Stimulated activated CD4-positive, alpha-beta T cell treated with anti-CD3 and anti-CD28 coated beads, Interleukin-4, amount 100 ng/mL, for 24 hours (primary cell): ENCODE measurements at regions not wholly inside any gene's neighbourhood (a gene's known extent, or its start where the extent isn't known, plus 50 kb on each side); places are given as distances from the start of the nearest gene placed in this dataset.

Source experiments
- DNase-seq: peaks from one replicate; pipeline ENCODE4 v3.0.0-alpha.2; 2020

DNA sequence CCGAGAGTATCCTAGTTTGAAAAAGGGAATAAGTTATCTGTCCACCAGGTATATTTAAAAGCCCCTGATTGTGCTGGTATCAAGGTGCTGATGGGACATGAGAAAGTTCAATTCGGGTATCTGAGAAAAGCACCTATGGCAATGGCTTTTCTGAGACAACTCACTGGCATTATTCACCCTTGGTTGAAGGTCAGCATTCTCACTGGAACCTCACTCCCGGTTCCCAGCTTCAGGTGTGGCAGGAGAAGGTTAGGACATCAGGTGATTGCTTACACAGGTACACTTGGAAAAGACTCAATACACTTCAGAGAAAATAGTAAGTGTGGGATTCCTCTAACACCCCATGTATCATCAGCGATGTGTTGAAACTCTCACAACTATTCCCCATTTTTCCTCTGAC lies 643.1 kb downstream of the INHBA start:
- no peak for DNase-seq

DNA sequence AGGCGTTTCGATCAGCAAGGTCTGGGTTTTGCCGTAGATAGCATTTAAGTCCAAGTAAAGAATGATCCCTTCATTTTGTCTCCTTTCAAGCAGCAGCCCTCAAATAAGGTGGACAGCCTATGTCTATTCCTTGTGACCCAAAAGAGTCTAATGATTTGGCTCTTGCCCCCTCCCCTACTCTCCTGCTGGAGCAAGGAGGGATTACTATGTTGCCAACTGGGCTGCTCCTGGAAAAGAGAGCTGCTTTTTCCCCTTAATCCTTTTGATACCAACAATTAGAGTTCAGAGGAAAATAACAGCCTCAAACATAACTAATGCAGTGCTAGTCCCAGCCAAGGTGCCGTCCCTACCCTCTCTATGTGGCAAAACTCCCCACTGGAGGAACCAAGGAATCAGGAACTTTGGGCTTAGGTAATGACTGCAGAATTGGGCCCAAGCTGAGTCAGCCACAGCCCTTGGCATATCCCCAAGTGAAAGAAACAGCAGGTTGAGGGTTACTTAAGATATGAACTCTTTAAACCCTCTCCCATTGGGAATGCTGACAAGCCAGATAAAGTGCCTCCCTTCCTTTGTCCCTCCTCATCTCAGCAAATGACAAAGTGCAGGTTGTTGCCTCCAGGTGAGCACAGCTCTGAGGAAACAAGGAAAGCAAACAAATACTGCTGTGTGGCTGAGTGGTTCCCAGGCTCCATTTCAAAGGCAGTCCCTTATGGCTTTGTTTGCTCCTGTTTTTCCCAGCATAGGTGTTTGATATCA lies 643.7 kb downstream of the INHBA start:
- DNase-seq = no peak

DNA sequence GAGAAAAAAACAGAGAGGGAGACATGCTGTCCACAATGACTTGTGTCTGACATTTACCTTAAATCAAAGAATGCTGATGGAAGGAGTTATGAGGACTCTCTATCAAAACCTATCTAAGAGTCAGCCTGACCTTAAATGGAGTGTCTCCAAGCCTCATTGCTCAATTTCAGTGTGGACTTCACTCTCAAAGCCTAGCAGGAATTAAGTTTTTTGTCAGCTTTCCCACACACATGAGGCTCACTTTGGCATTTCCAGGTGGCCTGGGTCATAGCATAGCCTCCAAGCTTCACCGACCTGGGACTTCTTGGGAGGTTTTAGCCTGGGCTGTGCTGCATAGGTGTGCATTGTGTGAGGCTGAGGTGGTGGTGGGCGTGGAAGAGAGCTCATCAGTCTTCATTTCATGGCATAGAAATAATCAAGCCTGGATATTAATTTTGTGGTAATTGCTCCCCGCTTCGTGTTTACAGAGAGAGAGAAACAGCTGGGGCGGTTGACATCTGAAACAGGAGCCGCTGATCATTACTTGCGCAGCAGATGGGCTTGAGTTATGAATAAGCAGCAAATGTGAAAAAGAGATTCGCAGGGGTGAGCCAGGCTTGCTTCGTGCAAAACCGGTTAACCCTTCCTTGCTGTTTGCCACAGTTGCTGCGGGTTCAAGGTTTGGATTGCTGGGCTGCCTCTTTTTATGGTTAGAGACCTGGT lies 647.8 kb downstream of the INHBA start:
- no peak for DNase-seq

DNA sequence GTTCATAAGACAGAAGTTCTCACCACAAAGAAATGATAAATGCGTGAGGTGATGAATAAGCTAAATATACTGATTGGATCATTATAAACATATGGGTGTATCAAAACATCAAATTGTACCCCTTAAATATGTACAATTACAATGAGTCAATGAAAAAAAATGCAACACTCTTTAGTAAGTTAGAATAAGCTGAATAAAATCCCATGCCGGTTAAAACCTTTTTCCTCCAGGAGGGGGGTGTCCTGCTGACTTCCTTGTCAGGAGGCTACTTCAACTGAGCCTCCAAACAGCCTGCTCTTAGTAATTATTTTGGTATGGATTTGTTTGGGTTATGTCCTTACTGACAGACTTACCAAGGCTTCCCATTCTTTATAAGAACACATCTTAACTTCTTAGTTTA lies 649.1 kb downstream of the INHBA start:
- DNase-seq = no peak

DNA sequence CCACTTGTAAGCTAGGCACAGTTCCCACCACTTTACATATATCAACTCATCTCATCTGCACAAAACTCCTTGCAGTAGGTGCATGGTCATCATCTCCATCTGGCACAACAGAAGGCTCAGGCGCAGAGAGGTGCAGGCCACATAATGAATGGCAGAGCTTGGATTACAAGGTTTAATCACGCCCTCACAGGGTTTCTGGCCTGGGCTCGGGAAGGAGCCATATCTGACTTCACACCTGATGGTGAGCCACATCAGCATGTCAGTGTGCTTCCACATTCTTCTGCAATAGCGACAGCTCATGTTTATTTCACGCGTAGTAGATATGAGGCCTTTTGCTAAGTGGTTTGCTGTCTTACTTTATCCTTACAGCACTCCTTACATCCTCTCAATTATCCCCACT lies 650.2 kb downstream of the INHBA start:
- no peak for DNase-seq

DNA sequence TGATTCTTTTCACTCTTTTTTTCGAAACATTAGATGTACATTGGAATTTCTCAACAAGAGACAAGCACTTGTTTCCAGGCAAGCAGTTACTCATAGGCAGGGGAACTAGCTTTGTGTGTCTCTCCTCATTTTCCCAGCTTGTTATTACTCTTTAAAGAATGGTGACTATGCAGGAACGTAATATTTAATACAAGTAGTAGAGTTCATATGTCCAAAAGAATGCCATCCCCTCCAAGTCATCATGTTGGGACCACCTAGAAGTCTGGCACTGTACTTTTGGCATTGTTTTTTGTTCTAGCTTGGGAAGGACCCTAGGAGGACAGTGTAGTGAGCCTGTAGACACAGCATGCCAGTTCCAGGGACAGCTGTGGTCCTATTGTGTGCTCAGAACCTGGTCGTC lies 650.7 kb downstream of the INHBA start:
- no peak for DNase-seq

DNA sequence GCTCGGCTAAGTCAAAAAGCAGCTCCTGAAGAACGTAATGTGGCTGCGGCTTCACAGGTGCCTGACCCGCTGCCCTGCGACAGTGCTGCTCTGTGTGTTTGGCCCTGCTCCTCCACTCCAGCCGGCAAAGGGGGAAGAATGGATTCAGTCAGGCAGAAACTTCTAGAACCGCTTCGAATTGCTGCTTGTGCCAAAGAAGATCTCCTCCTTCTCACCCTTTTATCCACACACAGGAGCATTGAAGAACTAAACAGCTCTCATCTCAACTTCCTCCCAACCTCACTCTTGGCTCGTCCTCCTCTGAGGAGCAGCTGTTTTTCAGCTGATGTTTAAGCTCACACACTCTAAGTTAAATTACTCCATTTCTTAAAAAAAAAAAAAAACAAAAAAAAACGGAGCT lies 651.4 kb downstream of the INHBA start:
- no peak for DNase-seq

DNA sequence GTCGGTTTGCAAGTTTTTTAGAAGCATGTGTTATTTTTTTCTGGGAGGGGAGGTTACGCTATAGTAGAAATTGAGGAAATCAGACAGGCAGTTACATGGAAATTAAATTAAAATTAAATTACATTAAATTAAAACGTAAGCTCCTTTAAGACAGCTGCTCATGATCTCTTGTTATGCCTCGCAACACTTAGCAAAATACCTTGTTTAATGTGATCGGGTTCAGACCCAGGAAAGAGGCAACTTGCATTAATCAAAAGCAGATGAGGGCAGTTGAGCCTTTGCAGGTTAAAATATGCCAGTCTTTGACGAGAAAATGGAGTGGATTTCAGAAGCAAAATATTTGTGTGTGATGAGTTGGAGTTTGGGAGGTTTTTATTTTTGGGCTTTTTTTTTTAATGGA lies 651.8 kb downstream of the INHBA start:
- no peak for DNase-seq

DNA sequence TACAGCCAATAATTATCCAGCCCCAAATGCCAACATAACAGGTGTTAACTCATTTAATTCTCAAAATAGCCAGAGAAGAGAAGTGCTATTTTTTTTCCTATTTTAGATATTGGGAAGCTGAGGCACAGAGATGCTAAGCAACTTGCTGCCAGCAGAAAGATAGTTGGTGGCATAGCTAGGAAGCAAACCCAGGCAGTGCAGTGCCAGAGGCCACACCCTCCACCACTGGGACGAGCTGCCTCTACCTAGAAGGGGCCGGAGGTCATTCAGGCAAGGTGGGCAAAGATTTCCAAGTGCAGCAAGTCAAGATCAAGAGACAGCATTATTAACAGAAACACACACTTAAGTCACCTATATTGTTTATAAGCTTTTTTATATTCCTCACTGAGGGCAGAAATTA lies 654.1 kb downstream of the INHBA start:
- no peak for DNase-seq

DNA sequence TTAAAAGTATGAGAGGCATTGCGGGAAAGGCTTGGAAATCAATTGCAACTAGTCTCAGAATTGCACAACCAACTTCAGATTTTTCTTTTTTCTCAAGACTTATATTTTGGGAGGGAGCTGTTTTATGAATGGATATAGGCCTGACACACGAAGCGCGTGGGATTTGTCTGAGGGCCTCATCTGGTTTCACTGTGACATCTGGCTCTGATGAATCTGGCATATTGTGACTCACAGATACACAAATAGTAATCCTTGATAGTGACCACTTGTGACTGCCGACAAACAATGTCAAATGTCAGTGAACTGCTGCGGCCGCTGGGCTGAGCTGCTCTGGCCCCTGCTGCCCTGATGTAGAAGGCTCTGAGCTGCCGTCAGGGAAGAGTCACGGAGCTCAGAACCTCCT lies 655.1 kb downstream of the INHBA start:
- DNase-seq = no peak

DNA sequence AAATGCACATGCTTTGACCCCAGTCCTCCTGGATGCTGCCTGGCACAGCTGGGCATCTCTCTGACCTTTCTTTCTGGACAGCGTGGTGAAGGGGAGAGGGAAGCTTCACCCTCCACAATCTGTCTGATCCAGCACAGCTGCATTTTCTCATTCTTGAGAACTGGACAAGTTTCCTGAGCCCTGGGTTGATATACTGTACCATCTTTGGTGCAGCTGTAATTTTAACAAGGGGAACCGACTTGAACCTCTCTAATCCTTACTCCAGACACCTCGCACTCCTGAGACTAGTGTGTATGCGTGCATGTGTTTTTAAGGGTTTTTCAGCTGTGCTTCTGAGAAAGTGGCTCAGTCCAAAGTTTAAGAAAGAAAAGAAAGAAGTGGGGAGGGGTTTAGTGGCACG lies 655.7 kb downstream of the INHBA start:
- DNase-seq = no peak

DNA sequence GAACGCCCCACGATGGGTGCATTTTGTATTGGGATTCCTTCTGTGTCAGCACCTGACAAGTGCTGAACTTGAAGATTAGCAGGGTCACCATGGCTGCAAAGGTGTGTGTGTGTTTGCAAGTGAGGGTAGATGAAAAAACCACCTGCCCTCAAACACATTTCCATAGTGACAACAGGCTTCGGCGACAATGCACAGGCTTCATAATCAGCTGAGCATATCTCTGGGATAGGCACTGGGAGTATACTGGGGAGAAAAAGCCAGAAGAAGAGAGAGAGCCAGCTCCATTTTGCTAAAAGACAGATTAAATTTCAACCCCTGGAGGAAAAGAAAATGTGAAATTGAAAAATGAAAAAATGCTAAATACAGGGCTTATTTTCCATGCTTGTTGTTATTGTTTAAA lies 656.1 kb downstream of the INHBA start:
- DNase-seq = no peak

DNA sequence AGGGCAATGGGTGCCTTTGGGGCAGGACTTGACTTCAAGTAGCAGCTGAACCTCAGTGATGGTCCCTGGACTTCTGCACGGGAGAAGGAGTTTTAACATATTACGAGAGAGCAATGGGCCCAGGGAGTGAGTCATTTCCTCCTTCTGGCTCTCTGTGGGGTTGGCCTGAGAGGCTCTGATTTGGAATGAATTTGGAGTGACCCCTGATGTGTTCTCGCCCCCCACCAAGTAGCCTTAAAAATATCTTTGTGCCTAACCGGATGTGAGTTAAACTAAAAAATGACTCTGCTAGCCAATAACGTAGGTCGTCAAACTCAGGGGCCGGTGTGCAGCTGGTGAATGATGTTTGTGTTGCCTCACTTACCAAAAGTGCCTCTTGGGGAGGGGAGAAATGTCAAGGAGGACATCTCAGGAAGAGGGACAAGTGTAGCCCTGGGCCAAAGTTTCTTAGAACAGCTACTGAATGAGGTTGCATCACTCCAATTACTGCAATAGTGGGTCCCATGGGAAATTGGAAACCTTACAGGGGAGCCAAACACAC lies 656.6 kb downstream of the INHBA start:
- no peak for DNase-seq

DNA sequence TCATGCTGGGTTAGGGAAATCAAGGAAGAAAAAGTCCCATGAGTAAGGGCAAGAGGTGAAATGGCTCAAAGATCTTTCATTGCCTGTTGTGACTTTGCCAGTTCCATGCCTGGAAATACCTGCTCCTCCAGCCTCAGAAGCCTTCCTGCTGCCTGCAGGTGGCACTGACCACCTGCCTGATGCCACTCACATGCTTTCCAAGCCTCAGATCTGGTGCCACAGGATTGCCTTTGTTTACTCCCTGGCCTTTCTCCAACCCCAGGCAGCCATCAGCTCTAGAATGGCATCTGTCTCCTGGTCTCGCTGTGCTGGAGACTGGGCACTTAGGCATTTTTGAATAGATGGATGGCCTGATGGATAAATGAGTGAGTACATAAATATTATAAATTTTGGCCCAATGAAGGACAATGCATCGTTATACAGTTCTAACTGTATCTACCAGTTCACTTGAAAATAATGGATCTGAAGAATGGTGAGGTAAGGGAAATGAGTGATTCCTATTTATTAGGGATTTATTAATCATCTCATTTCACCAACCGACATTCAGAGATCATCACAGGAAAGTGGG lies 657.2 kb downstream of the INHBA start:
- no peak for DNase-seq

DNA sequence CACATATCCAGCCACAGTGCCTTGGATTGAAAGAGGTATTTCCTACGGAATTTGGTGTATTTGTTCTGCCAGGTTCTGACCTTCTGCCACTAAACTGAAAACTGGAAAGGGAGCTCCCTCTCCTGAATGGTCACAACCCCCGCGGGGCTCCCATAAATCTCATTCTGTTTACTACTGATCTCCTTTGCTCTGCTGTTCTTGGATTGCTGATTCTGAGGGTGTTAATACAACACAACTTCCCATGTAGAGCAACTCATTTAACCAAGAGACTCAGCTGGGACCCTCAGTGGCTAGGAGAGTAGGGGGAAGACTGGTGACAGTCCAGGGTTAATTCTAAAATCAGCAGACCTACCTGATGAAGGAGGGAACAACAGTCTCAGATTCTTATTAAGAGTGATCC lies 662.9 kb downstream of the INHBA start:
- no peak for DNase-seq

DNA sequence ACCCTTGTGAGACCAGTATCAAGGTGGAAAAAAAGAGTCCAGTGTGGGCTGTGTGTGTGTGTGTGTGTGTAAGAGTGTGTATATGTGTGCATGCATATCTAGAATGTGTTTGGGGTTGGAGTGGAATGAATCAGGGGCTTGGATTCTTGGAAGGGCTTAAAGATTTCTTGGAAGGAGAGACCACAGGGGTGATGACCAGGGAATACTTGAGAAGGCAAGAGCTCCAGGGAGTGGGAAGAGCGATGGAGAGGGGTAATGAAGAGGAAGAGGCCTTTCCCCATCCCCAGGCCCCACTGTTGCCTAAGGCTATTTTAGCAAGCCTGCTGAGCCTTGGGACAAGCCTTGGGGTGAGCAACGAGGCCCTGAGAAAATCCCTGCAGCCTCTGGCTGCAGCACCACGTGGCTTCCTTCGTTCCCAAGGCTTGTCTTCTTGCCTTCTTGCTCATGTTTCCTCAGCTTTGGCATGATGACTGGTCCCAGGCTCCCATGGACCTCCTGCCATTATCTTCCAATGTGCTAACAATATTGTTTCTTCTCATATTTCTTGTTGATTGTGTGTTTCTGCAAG lies 663.4 kb downstream of the INHBA start:
- no peak for DNase-seq

DNA sequence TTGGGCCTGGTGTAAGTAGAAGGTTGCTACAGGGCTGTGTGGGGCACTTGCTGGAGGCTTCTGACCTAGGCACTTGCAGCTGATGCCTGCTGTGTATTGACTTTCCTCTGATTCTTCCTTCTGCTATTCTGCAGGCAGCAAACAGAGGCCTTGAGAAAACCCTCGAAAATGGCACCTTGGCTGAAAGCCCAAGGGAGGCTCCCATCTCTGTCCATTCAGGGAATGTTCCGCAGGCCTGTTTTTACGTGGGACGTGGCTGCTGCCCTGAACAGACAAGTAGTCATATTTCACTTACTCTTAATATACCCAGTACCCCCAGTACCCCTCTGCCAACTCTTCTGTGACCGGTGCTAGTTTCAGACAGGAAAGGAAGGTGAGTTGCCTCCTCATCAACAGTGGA lies 664.7 kb downstream of the INHBA start:
- DNase-seq = no peak

DNA sequence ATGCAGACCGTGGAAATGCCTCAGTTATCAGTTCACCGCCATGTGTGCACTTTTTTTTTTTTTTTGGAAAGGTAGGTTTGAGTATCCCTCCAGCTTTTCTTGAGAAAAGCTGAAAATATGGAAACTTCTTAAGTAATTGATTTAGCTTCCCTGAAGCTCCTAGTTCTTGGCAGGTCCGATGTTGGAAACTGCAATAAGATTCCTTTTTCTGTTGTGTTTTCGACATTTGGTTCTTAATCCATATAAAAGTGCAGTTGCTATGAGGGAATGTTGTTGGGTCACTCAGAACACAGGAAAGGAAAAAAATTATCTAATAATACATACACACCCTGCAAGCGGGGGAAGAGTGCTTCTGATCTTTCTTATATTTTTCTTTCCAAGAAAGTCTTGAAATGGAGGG lies 665.2 kb downstream of the INHBA start:
- DNase-seq = no peak

DNA sequence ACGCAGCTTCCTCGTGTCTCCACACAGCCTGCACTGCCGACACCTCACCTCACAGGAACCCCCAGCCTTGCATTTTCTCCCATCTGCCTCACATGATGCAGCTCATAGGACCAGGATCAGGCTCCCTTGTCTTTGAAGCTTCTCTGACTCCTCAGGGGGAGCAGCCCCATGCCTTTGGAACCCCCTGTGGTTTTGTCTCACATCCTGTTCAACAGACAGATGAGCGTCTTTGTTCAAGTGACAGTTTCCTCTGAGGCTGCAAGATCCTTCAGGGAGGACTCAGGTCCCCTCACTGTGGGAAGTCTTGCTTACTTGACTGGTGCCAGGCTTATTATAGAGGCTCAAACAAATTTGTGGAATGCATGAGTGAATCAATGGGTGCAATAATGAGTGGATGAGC lies 667.1 kb downstream of the INHBA start:
- DNase-seq = no peak

DNA sequence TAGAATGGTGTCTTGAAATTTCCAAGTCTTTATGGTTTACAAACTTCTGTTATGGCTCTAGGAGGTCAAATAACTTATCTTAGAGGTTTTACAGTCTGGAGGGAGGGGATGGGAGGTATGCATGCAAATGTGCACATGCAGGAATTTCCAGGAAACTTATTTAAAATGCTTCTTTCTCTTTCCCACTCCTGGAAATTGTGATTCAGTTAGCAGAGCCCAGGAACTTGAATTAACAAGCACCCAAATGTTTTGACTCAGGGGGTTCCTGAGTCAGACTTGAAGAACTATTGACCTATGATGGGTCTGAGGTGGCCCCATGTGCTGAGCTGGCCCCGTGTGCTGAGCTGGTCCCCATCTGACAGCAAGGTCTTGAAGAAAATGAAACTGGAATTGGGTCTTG lies 669.4 kb downstream of the INHBA start:
- DNase-seq = no peak

DNA sequence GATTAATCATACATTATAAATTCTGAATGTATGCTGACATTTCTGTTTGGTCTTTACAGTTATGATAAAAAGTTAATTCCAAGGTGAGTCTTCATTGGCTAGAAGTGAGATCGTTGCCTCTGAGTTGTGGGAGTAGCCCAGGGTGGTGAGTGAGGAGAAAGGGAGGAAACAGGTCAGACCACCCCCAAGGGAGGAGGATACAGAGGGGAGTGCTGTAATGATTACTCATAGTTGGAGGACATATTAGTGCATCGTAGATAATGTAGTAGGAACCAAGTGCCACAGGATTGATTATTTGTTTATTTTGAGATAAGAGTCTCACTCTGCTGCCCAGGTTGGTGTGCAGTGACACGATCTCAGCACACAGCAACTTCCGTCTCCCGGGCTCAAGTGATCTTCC lies 672.2 kb downstream of the INHBA start:
- DNase-seq = no peak

DNA sequence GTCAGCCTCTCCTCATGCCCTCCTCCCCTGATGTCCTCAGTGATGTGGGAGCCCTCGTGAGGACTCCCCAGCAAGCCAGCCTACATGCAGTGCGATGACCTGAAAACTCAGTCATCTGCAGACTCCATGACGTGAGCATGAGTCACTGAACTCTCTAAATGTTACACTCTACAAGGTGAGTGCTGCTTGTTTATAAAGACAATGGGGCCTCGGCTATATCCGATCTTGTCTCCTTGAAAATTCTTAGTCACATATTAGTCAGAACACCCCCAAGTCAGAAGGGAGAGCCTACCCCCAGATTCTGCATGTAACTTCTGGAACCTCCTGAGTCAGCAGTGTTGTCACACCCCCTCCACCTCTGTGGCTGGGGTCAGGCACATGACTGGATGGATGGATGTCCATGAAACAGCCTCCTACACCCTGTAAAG lies 673.8 kb downstream of the INHBA start:
- no peak for DNase-seq

DNA sequence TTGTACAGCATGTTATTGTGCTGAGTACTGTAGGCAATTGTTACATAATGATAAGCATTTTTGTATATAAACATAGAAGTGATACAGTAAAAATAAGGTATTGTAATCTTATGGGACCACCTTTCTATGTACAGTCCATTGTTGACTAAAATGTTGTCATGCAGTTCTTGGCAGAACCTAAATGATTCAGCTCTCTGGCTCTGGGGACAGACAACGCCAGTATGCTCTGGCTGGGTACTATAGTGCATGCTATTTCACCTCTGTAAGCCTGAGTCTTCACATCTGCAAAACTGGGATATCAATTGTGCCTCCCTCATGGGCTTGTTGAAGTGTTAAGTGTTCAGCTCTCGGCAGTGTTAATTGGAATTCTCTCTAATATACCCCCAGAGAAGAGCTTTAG lies 674.3 kb downstream of the INHBA start:
- no peak for DNase-seq
